ENCODE measurements at regions not wholly inside any gene's neighbourhood (a gene's known extent, or its start where the extent isn't known, plus 50 kb on each side); places are given as distances from the start of the nearest gene placed in this dataset.
A peak's percentile ranks its signal among the peaks of the same experiment; 100 is the strongest.

DNA sequence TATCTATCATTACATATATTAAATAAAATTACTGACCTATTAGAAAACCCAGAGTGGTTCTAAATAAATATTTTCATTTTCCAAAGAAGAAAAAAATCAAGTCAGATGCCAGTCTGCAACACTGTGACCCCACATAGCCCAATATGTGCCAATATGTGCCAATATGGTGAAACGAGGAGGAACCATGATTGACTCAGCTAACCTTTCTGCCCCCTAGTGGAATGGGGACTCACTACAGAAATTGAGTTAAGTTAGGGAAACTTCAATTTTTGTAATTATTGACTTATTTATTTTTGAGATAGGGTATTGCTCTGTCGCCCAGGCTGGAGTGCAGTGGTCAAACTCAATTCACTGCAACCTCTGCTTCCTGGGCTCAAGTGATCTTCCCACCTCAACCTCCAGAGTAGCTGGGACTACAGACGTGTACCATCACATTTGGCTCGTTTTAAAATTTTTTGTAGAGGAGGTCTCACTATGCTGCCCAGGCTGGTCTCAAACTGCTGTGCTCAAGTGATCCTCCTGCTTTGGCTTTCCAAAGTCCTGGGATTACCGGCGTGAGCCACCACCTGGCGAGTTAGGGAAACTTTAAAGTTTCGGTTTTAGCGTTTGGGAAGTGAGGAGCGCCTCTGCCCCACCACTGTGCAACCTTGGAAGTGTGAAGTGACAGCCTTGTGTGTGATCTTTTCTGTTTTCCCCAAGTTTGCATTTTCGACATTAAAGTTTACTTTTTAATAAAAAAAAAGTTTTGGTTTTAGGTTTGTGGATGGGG is 116.8 kb upstream of the SHISA3 start:
- TF ChIP-seq EZH2 (optimal IDR thresholded peaks at IDR 0.05; ENCODE audit: low read depth, low read length) = no peak
- TF ChIP-seq, protein P1, sequence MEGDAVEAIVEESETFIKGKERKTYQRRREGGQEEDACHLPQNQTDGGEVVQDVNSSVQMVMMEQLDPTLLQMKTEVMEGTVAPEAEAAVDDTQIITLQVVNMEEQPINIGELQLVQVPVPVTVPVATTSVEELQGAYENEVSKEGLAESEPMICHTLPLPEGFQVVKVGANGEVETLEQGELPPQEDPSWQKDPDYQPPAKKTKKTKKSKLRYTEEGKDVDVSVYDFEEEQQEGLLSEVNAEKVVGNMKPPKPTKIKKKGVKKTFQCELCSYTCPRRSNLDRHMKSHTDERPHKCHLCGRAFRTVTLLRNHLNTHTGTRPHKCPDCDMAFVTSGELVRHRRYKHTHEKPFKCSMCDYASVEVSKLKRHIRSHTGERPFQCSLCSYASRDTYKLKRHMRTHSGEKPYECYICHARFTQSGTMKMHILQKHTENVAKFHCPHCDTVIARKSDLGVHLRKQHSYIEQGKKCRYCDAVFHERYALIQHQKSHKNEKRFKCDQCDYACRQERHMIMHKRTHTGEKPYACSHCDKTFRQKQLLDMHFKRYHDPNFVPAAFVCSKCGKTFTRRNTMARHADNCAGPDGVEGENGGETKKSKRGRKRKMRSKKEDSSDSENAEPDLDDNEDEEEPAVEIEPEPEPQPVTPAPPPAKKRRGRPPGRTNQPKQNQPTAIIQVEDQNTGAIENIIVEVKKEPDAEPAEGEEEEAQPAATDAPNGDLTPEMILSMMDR (IDR thresholded peaks at IDR 0.05; ENCODE audit: low read length) = peak; percentile 73
- TF ChIP-seq EZH2phosphoT487 (IDR thresholded peaks at IDR 0.05; ENCODE audit: low read length) = no peak
